Hepatocyte (in vitro differentiated cells): ENCODE measurements at regions not wholly inside any gene's neighbourhood (a gene's known extent, or its start where the extent isn't known, plus 50 kb on each side); places are given as distances from the start of the nearest gene placed in this dataset.

Experiments used
- CTCF ChIP-seq: fragments of 200-600 bp; sonication (generic); IDR thresholded peaks from 2 replicates; pipeline ENCODE4 v1.5.1; 2016; ENCODE audit warnings: antibody characterized with exemption, mild to moderate bottlenecking; ENCODE audit not compliant: poor library complexity
- EZH2 ChIP-seq: fragments of 200-600 bp; sonication (generic); IDR thresholded peaks from 2 replicates; pipeline ENCODE4 v1.6.1; 2016; ENCODE audit warnings: antibody characterized with exemption, mild to moderate bottlenecking, borderline replicate concordance

GRCh38 chr14:22456998-22457594 is 131.9 kb downstream of the DAD1 start:
- TF ChIP-seq CTCF (no peak), EZH2 (no peak)
